CD4-positive, alpha-beta T cell (primary cell): ENCODE measurements at regions not wholly inside any gene's neighbourhood (a gene's known extent, or its start where the extent isn't known, plus 50 kb on each side); places are given as distances from the start of the nearest gene placed in this dataset.

Source experiments
- ATAC-seq: fragments of 200-7000 bp; cut with Tn5 transposase; one replicate; pipeline ENCODE4 v1.10.0; 2022; ENCODE audit warnings: mild to moderate bottlenecking; ENCODE audit not compliant: poor library complexity
- CTCF ChIA-PET: fragments of 350-600 bp; sonication (Branson Sonifier 250); formaldehyde crosslinking; loops from one replicate; lab custom pipeline; 2021; ENCODE audit warnings: antibody characterized with exemption, inconsistent platforms; lab: Charles Lee
- POLR2A ChIA-PET: fragments of 350-600 bp; sonication (Branson Sonifier 250); formaldehyde crosslinking; loops from one replicate; lab custom pipeline; 2021; ENCODE audit warnings: antibody characterized with exemption, inconsistent platforms; lab: Charles Lee
- DNase-seq, 14 experiments: peaks; one replicate each; pipeline ENCODE4 v3.0.0-alpha.2; 2013 to 2020; ENCODE audit warnings: mixed read lengths in 2 of 14
- H3K27ac ChIP-seq, 2 donors: one replicate each; pipeline versions ENCODE4 v1.5.1 to v1.7.0; 2013; ENCODE audit warnings: low read length in 2 of 2, low read depth in 1 of 2, mild to moderate bottlenecking in 1 of 2
- H3K27me3 ChIP-seq, 2 experiments: 1 replicate in 1 of 2; 2 replicates in 1 of 2; pipeline versions ENCODE4 v1.6.1 to v1.7.0; 2013; ENCODE audit warnings: low read length in 2 of 2, control low read depth in 1 of 2, mild to moderate bottlenecking in 1 of 2, moderate library complexity in 1 of 2; ENCODE audit not compliant: insufficient read depth in 2 of 2, control insufficient read depth in 1 of 2
- H3K36me3 ChIP-seq: one replicate; pipeline ENCODE4 v1.6.1; 2013; ENCODE audit warnings: low read length, control low read depth; ENCODE audit not compliant: insufficient read depth
- H3K4me1 ChIP-seq: one replicate; pipeline ENCODE4 v1.6.1; 2013; ENCODE audit warnings: low read length, control low read depth; ENCODE audit not compliant: insufficient read depth
- H3K4me3 ChIP-seq: one replicate; pipeline ENCODE4 v1.5.1; 2013; ENCODE audit warnings: mild to moderate bottlenecking, low read length, moderate library complexity
- H3K9me3 ChIP-seq, 2 experiments: 1 replicate in 1 of 2; 2 replicates in 1 of 2; pipeline versions ENCODE4 v1.6.1 to v1.7.0; 2013; ENCODE audit warnings: low read length in 2 of 2, mild to moderate bottlenecking in 2 of 2, control low read depth in 1 of 2, moderate library complexity in 1 of 2; ENCODE audit not compliant: control insufficient read depth in 1 of 2, insufficient read depth in 1 of 2
- H3K27ac Mint-ChIP-seq: one replicate; pipeline ENCODE4 v1.8.0; 2020; ENCODE audit warnings: mixed read lengths
- H3K27me3 Mint-ChIP-seq: one replicate; pipeline ENCODE4 v1.8.0; 2021; ENCODE audit warnings: mixed read lengths
- H3K36me3 Mint-ChIP-seq: one replicate; pipeline ENCODE4 v1.8.0; 2021; ENCODE audit warnings: low read depth, mixed read lengths
- H3K4me1 Mint-ChIP-seq: one replicate; pipeline ENCODE4 v1.8.0; 2021; ENCODE audit warnings: low read depth, mixed read lengths
- H3K4me3 Mint-ChIP-seq: one replicate; pipeline ENCODE4 v1.8.0; 2020; ENCODE audit warnings: mild to moderate bottlenecking, mixed read lengths
- H3K9me3 Mint-ChIP-seq: one replicate; pipeline ENCODE4 v1.8.0; 2020; ENCODE audit warnings: mixed read lengths
- CTCF ChIP-seq: fragments of 200-600 bp; IDR thresholded peaks from one replicate; pipeline ENCODE4 v1.8.0; 2022; ENCODE audit warnings: antibody characterized with exemption, mild to moderate bottlenecking
- intact Hi-C, 2 experiments: fragments of 100-400 bp; cut with DNase I in 1 of 2; cut with micrococcal nuclease in 1 of 2; formaldehyde crosslinking; loops; one replicate each; pipeline versions ENCODE4 v1.15.1 to v1.9.0; 2023 to 2025; cut with DNase I, micrococcal nuclease

- Mint-ChIP-seq H3K36me3 (no peaks in the 10 kb centered on the region), H3K4me3 (no peak overlapping the region), H3K27me3 (no peaks in the 10 kb centered on the region), H3K4me1 (peaks cover 12% of the 10 kb centered on the region), H3K9me3 (no peaks in the 10 kb centered on the region), H3K27ac (no peak overlapping the region)
- intact Hi-C loops = no loop called here
- DNase-seq (no peak), ATAC-seq (no peak)
- Histone ChIP-seq H3K9me3 (no peaks in the 10 kb centered on the region), H3K36me3 (no peaks in the 10 kb centered on the region), H3K27ac (no peak overlapping the region), H3K4me3 (no peak overlapping the region), H3K4me1 (no peaks in the 10 kb centered on the region), H3K27me3 (no peaks in the 10 kb centered on the region)
- no peak for TF ChIP-seq CTCF
- CTCF ChIA-PET = no interaction called here
- POLR2A ChIA-PET = no interaction called here
Measured at GRCh38 chr2:158046121-158046880, 55.4 kb upstream of the UPP2 start.

GRCh38 chr2:158045362-158045761, 56.3 kb upstream of the UPP2 start:
- no peaks in the 10 kb centered on the region for H3K36me3 Mint-ChIP-seq
- H3K4me3 Mint-ChIP-seq = no peak overlapping the region
- CTCF ChIA-PET = no interaction called here
- Histone ChIP-seq H3K4me1 (no peaks in the 10 kb centered on the region), H3K36me3 (no peaks in the 10 kb centered on the region), H3K27me3 (no peaks in the 10 kb centered on the region), H3K4me3 (no peak overlapping the region), H3K9me3 (no peaks in the 10 kb centered on the region), H3K27ac (no peak overlapping the region)
- POLR2A ChIA-PET = no interaction called here
- TF ChIP-seq CTCF = no peak
- no peaks in the 10 kb centered on the region for H3K27me3 Mint-ChIP-seq
- no peak for DNase-seq
- no peak overlapping the region for H3K27ac Mint-ChIP-seq
- ATAC-seq = no peak
- H3K4me1 Mint-ChIP-seq = peaks cover 12% of the 10 kb centered on the region
- intact Hi-C loops = no loop called here
- H3K9me3 Mint-ChIP-seq = no peaks in the 10 kb centered on the region

GRCh38 chr2:158043181-158043948, 58.3 kb upstream of the UPP2 start:
- no peaks in the 10 kb centered on the region for H3K9me3 ChIP-seq
- intact Hi-C loops = no loop called here

More at GRCh38 chr2:158043181-158043948, 58.3 kb upstream of the UPP2 start:
- Histone ChIP-seq H3K36me3 (no peaks in the 10 kb centered on the region), H3K4me1 (no peaks in the 10 kb centered on the region), H3K27me3 (no peaks in the 10 kb centered on the region), H3K27ac (no peak overlapping the region), H3K4me3 (no peak overlapping the region)
- H3K9me3 Mint-ChIP-seq = no peaks in the 10 kb centered on the region
- H3K4me3 Mint-ChIP-seq = no peak overlapping the region
- no peak for ATAC-seq
- no peak overlapping the region for H3K27ac Mint-ChIP-seq
- peaks cover 12% of the 10 kb centered on the region for H3K4me1 Mint-ChIP-seq
- no peaks in the 10 kb centered on the region for H3K27me3 Mint-ChIP-seq
- DNase-seq = no peak
- H3K36me3 Mint-ChIP-seq = no peaks in the 10 kb centered on the region
- no peak for TF ChIP-seq CTCF
- ChIA-PET POLR2A (no interaction called here), CTCF (no interaction called here)
